Trophoblast cell (in vitro differentiated cells and primary cell): ENCODE measurements at regions not wholly inside any gene's neighbourhood (a gene's known extent, or its start where the extent isn't known, plus 50 kb on each side); places are given as distances from the start of the nearest gene placed in this dataset.

Experiments
- DNase-seq, 2 donors: peaks; one replicate each; pipeline ENCODE4 v3.0.0-alpha.2; 2016
- H2AFZ ChIP-seq: 2 replicates; pipeline ENCODE4 v1.6.1; 2013; ENCODE audit warnings: low read length, moderate library complexity, mild to moderate bottlenecking; ENCODE audit not compliant: insufficient read depth, poor library complexity
- H2AK5ac ChIP-seq: 2 replicates; pipeline ENCODE4 v1.6.1; 2013; ENCODE audit warnings: mild to moderate bottlenecking, low read length
- H2BK120ac ChIP-seq: 2 replicates; pipeline ENCODE4 v1.6.1; 2013; ENCODE audit warnings: low read length, mild to moderate bottlenecking, moderate library complexity; ENCODE audit not compliant: insufficient read depth, poor library complexity
- H2BK12ac ChIP-seq: 2 replicates; pipeline ENCODE4 v1.6.1; 2013; ENCODE audit warnings: mild to moderate bottlenecking, low read length, moderate library complexity
- H2BK5ac ChIP-seq: 2 replicates; pipeline ENCODE4 v1.6.1; 2013; ENCODE audit warnings: low read length, low read depth, moderate library complexity, mild to moderate bottlenecking; ENCODE audit not compliant: poor library complexity
- H3K14ac ChIP-seq: 2 replicates; pipeline ENCODE4 v1.6.1; 2013; ENCODE audit warnings: mild to moderate bottlenecking, low read length
- H3K18ac ChIP-seq: 2 replicates; pipeline ENCODE4 v1.6.1; 2013; ENCODE audit warnings: mild to moderate bottlenecking, low read length
- H3K23ac ChIP-seq: 2 replicates; pipeline ENCODE4 v1.6.1; 2013; ENCODE audit warnings: low read length
- H3K27ac ChIP-seq: 2 replicates; pipeline ENCODE4 v1.5.1; 2013; ENCODE audit warnings: low read depth, mild to moderate bottlenecking, inconsistent platforms, low read length, moderate library complexity
- H3K27me3 ChIP-seq: 2 replicates; pipeline ENCODE4 v1.6.1; 2013; ENCODE audit warnings: inconsistent platforms, mild to moderate bottlenecking, low read length, moderate library complexity; ENCODE audit not compliant: insufficient read depth
- H3K36me3 ChIP-seq, 2 experiments: 1 replicate in 1 of 2; 2 replicates in 1 of 2; pipeline ENCODE4 v1.6.1; 2013; ENCODE audit warnings: low read length in 2 of 2, mild to moderate bottlenecking in 2 of 2, moderate library complexity in 1 of 2; ENCODE audit not compliant: insufficient read depth in 2 of 2, control insufficient read depth in 1 of 2
- H3K4ac ChIP-seq: 2 replicates; pipeline ENCODE4 v1.6.1; 2013; ENCODE audit warnings: low read depth, mild to moderate bottlenecking, low read length, moderate library complexity
- H3K4me1 ChIP-seq, 2 experiments: 1 replicate in 1 of 2; 2 replicates in 1 of 2; pipeline ENCODE4 v1.6.1; 2013; ENCODE audit warnings: low read length in 2 of 2, mild to moderate bottlenecking in 2 of 2, moderate library complexity in 1 of 2; ENCODE audit not compliant: insufficient read depth in 2 of 2, control insufficient read depth in 1 of 2
- H3K4me2 ChIP-seq: 2 replicates; pipeline ENCODE4 v1.6.1; 2013; ENCODE audit warnings: inconsistent platforms, mild to moderate bottlenecking, low read length, moderate library complexity
- H3K4me3 ChIP-seq: 2 replicates; pipeline ENCODE4 v1.5.1; 2013; ENCODE audit warnings: mild to moderate bottlenecking, low read depth, low read length, inconsistent platforms
- H3K79me1 ChIP-seq: one replicate; pipeline ENCODE4 v1.6.1; 2013; ENCODE audit warnings: low read length
- H3K79me2 ChIP-seq: 2 replicates; pipeline ENCODE4 v1.6.1; 2013; ENCODE audit warnings: low read length, mild to moderate bottlenecking; ENCODE audit not compliant: control insufficient read depth, insufficient read depth, poor library complexity
- H3K9ac ChIP-seq: 2 replicates; pipeline ENCODE4 v1.6.1; 2013; ENCODE audit warnings: mild to moderate bottlenecking, low read length
- H3K9me3 ChIP-seq: 2 replicates; pipeline ENCODE4 v1.6.1; 2013; ENCODE audit warnings: low read depth, mild to moderate bottlenecking, control low read depth, inconsistent platforms, low read length; ENCODE audit not compliant: insufficient read depth
- H4K12ac ChIP-seq: 2 replicates; pipeline ENCODE4 v1.6.1; 2013; ENCODE audit warnings: low read depth, mild to moderate bottlenecking, low read length, moderate library complexity
- H4K8ac ChIP-seq: 2 replicates; pipeline ENCODE4 v1.6.1; 2013; ENCODE audit warnings: low read depth, mild to moderate bottlenecking, low read length, moderate library complexity
- H4K91ac ChIP-seq: one replicate; pipeline ENCODE4 v1.6.1; 2013; ENCODE audit warnings: low read depth, mild to moderate bottlenecking, low read length, moderate library complexity
- WGBS: extraction: QIAGEN DNeasy Blood & Tissue Kit; methylation state at CpG from one replicate; pipeline ENCODE4 v1.1.7; 2013; ENCODE audit warnings: missing lambda C conversion rate; ENCODE audit not compliant: insufficient read length, insufficient coverage; ENCODE audit errors: extremely low coverage; 5-methylcytosine and 5-hydroxymethylcytosine counted together

DNA sequence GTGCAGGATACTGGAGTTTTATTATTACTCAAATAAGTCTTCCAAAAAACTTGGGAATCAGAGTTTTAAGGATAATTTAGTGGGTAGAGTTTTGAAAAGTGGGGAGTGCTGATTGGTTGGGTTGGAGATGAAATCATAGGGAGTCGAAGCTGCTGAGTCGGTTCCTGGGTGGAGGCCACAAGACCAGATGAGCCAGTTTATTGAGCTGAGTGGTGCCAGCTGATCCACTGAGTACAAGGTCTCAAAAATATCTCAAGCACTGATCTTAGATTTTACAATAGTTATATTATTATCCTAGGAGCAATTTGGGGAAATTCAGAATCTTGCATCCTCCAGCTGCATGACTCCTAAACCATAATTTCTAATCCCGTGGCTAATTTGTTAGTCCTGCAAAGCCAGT lies 804.9 kb upstream of the SEMA6A start:
- Histone ChIP-seq H3K14ac (no peak overlapping the region), H3K23ac (no peak overlapping the region), H3K9ac (no peak overlapping the region), H3K4me3 (no peak overlapping the region), H2BK120ac (no peak overlapping the region), H4K8ac (no peak overlapping the region), H4K12ac (no peak overlapping the region), H3K79me1 (no peaks in the 10 kb centered on the region), H3K36me3 (no peaks in the 10 kb centered on the region), H2BK5ac (no peak overlapping the region), H3K18ac (no peak overlapping the region), H2AFZ (no peak overlapping the region), H3K4me2 (no peak overlapping the region), H3K9me3 (no peaks in the 10 kb centered on the region), H2BK12ac (no peak overlapping the region), H3K4ac (no peak overlapping the region), H3K27me3 (no peaks in the 10 kb centered on the region), H4K91ac (no peak overlapping the region), H3K4me1 (no peaks in the 10 kb centered on the region), H3K27ac (no peak overlapping the region), H3K79me2 (no peaks in the 10 kb centered on the region), H2AK5ac (no peak overlapping the region)
- WGBS: 60% methylated on average over 1 of the region's 3 CpGs
- no peak for DNase-seq

DNA sequence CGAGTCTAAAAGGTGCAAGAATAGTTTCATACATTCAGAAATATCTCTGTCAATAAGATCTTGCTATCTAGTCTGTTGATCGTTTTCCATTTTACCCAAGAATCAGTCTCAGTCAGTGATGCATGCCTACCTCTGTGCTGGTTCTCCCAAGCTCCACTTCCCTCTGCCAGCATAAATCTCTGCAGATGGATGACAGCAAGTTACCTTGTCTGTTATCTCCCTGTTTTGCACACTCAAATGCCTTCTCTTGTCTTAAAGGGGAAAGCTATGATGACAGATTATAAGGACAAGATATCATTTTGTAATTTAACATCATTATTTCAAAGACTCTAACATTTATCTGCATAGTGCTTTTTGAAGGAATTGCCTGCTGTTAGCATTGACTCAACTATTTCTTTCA lies 802.1 kb upstream of the SEMA6A start:
- Histone ChIP-seq H2AK5ac (no peak overlapping the region), H2BK5ac (no peak overlapping the region), H3K14ac (no peak overlapping the region), H4K12ac (no peak overlapping the region), H4K8ac (no peak overlapping the region), H3K79me1 (no peaks in the 10 kb centered on the region), H3K4me1 (no peaks in the 10 kb centered on the region), H3K79me2 (no peaks in the 10 kb centered on the region), H2AFZ (no peak overlapping the region), H3K4me3 (no peak overlapping the region), H3K4me2 (no peak overlapping the region), H3K4ac (no peak overlapping the region), H3K36me3 (no peaks in the 10 kb centered on the region), H4K91ac (no peak overlapping the region), H3K27me3 (no peaks in the 10 kb centered on the region), H2BK120ac (no peak overlapping the region), H3K18ac (no peak overlapping the region), H3K9me3 (no peaks in the 10 kb centered on the region), H3K9ac (no peak overlapping the region), H2BK12ac (no peak overlapping the region), H3K23ac (no peak overlapping the region), H3K27ac (no peak overlapping the region)
- WGBS: no CpG with 5 or more reads among the region's 2 CpGs
- no peak for DNase-seq

GRCh38 chr5:117359895-117360294 lies 785.3 kb upstream of the SEMA6A start:
- H3K14ac ChIP-seq: no peak overlapping the region
- H3K79me2 ChIP-seq: no peaks in the 10 kb centered on the region
- H2BK5ac ChIP-seq: no peak overlapping the region
- H3K4me3 ChIP-seq: no peak overlapping the region
- H4K8ac ChIP-seq: no peak overlapping the region
- H3K23ac ChIP-seq: no peak overlapping the region
- H2BK120ac ChIP-seq: no peak overlapping the region
- no peak overlapping the region for H2AK5ac ChIP-seq
- H3K79me1 ChIP-seq: no peaks in the 10 kb centered on the region
- H3K27me3 ChIP-seq: no peaks in the 10 kb centered on the region
- H3K9me3 ChIP-seq: no peaks in the 10 kb centered on the region
- H3K9ac ChIP-seq: no peak overlapping the region
- H2AFZ ChIP-seq: no peak overlapping the region
- H3K18ac ChIP-seq: no peak overlapping the region
- no peaks in the 10 kb centered on the region for H3K36me3 ChIP-seq
- no peak overlapping the region for H4K91ac ChIP-seq
- no peak overlapping the region for H3K27ac ChIP-seq
- H2BK12ac ChIP-seq: no peak overlapping the region
- DNase-seq: no peak
- H3K4me2 ChIP-seq: no peak overlapping the region
- H4K12ac ChIP-seq: no peak overlapping the region
- H3K4me1 ChIP-seq: no peaks in the 10 kb centered on the region
- no peak overlapping the region for H3K4ac ChIP-seq

- no peak for DNase-seq
- H2BK120ac ChIP-seq: no peak overlapping the region
- H3K4me1 ChIP-seq: no peaks in the 10 kb centered on the region
- H2BK12ac ChIP-seq: no peak overlapping the region
- no peak overlapping the region for H3K27ac ChIP-seq
- no peak overlapping the region for H2BK5ac ChIP-seq
- H3K14ac ChIP-seq: no peak overlapping the region
- H3K4me3 ChIP-seq: no peak overlapping the region
- no peak overlapping the region for H3K9ac ChIP-seq
- no peak overlapping the region for H4K12ac ChIP-seq
- H3K23ac ChIP-seq: no peak overlapping the region
- H3K79me2 ChIP-seq: no peaks in the 10 kb centered on the region
- H3K4ac ChIP-seq: no peak overlapping the region
- no peaks in the 10 kb centered on the region for H3K9me3 ChIP-seq
- no CpG with 5 or more reads among the region's 3 CpGs for WGBS
- no peak overlapping the region for H3K4me2 ChIP-seq
- no peak overlapping the region for H2AFZ ChIP-seq
- H2AK5ac ChIP-seq: no peak overlapping the region
- H4K8ac ChIP-seq: no peak overlapping the region
- H4K91ac ChIP-seq: no peak overlapping the region
- H3K79me1 ChIP-seq: no peaks in the 10 kb centered on the region
- no peaks in the 10 kb centered on the region for H3K27me3 ChIP-seq
- H3K36me3 ChIP-seq: no peaks in the 10 kb centered on the region
- no peak overlapping the region for H3K18ac ChIP-seq
These were observed 783.3 kb upstream of the SEMA6A start for GRCh38 chr5:117357886-117358285.

- H3K18ac ChIP-seq: no peak overlapping the region
- no peak overlapping the region for H3K14ac ChIP-seq
- no CpG with 5 or more reads among the region's 2 CpGs for WGBS
- no peak overlapping the region for H3K4ac ChIP-seq
- no peaks in the 10 kb centered on the region for H3K4me1 ChIP-seq
- no peaks in the 10 kb centered on the region for H3K79me1 ChIP-seq
- no peak overlapping the region for H2BK12ac ChIP-seq
- no peak overlapping the region for H3K4me3 ChIP-seq
- H3K36me3 ChIP-seq: no peaks in the 10 kb centered on the region
- no peak overlapping the region for H3K9ac ChIP-seq
- H3K4me2 ChIP-seq: no peak overlapping the region
- no peak overlapping the region for H2AFZ ChIP-seq
- no peaks in the 10 kb centered on the region for H3K79me2 ChIP-seq
- no peaks in the 10 kb centered on the region for H3K9me3 ChIP-seq
- no peak overlapping the region for H4K8ac ChIP-seq
- H4K91ac ChIP-seq: no peak overlapping the region
- no peak overlapping the region for H2BK5ac ChIP-seq
- H2BK120ac ChIP-seq: no peak overlapping the region
- H3K27me3 ChIP-seq: no peaks in the 10 kb centered on the region
- no peak overlapping the region for H2AK5ac ChIP-seq
- no peak overlapping the region for H3K27ac ChIP-seq
- no peak for DNase-seq
- no peak overlapping the region for H4K12ac ChIP-seq
- no peak overlapping the region for H3K23ac ChIP-seq
These were observed 772.7 kb upstream of the SEMA6A start for GRCh38 chr5:117347280-117347679.
